ENCODE measurements at regions not wholly inside any gene's neighbourhood (a gene's known extent, or its start where the extent isn't known, plus 50 kb on each side); places are given as distances from the start of the nearest gene placed in this dataset.

DNA sequence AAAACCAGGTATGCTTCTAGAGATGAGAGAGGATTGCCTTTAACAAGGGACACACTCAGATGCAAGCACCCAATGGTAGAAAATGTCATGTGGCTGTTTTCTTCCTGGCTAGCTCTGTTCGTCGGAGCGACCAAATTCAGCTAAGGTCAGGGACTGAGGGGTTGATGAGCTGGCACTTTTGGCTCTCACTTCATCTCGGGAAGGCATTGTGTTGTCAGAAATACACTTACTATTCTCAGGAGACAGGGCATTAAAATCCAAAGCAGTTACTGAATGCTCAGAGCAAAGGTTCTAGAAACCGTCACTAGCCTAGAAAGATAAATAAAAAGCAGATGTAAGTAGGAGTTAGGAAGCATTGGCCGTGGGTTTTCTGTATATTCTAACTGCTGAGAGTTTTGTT is 275.7 kb upstream of the SSTR1 start:
- Histone ChIP-seq H3K27ac (ENCODE audit: insufficient read depth, low read depth, low read length, poor library complexity, severe bottlenecking) (no peak overlapping the region), H3K4me1 (ENCODE audit: control insufficient read depth, insufficient read depth, low read length) (no peaks in the 10 kb centered on the region), H3K36me3 (ENCODE audit: control insufficient read depth, insufficient read depth, low read length) (no peaks in the 10 kb centered on the region), H3K4me3 (ENCODE audit: insufficient read depth, low read depth, low read length) (no peak overlapping the region), H3K9me3 (ENCODE audit: control insufficient read depth, low read length) (no peaks in the 10 kb centered on the region), H3K27me3 (ENCODE audit: control insufficient read depth, insufficient read depth, low read length, poor library complexity, severe bottlenecking) (no peaks in the 10 kb centered on the region)
- WGBS, 2 experiments = 88 to 91% methylated on average over 5 to 6 of the region's 6 CpGs

GRCh38 chr14:37932481-37932880 is 275.2 kb upstream of the SSTR1 start:
- H3K27ac ChIP-seq (ENCODE audit: insufficient read depth, low read depth, low read length, poor library complexity, severe bottlenecking) = no peak overlapping the region
- H3K36me3 ChIP-seq (ENCODE audit: control insufficient read depth, insufficient read depth, low read length) = no peaks in the 10 kb centered on the region
- no peaks in the 10 kb centered on the region for H3K4me1 ChIP-seq (ENCODE audit: control insufficient read depth, insufficient read depth, low read length)
- H3K27me3 ChIP-seq (ENCODE audit: control insufficient read depth, insufficient read depth, low read length, poor library complexity, severe bottlenecking) = no peaks in the 10 kb centered on the region
- H3K9me3 ChIP-seq (ENCODE audit: control insufficient read depth, low read length) = no peaks in the 10 kb centered on the region
- 93 to 96% methylated on average over 4 to 5 of the region's 5 CpGs for WGBS, 2 experiments
- H3K4me3 ChIP-seq (ENCODE audit: insufficient read depth, low read depth, low read length) = no peak overlapping the region

GRCh38 chr14:37936971-37937370 is 270.7 kb upstream of the SSTR1 start:
- Histone ChIP-seq H3K9me3 (ENCODE audit: control insufficient read depth, low read length) (no peaks in the 10 kb centered on the region), H3K27me3 (ENCODE audit: control insufficient read depth, insufficient read depth, low read length, poor library complexity, severe bottlenecking) (no peaks in the 10 kb centered on the region), H3K27ac (ENCODE audit: insufficient read depth, low read depth, low read length, poor library complexity, severe bottlenecking) (no peak overlapping the region), H3K36me3 (ENCODE audit: control insufficient read depth, insufficient read depth, low read length) (no peaks in the 10 kb centered on the region), H3K4me1 (ENCODE audit: control insufficient read depth, insufficient read depth, low read length) (no peaks in the 10 kb centered on the region), H3K4me3 (ENCODE audit: insufficient read depth, low read depth, low read length) (no peak overlapping the region)
- WGBS, 2 experiments = 85 to 93% methylated on average over 2 of the region's 2 CpGs

DNA sequence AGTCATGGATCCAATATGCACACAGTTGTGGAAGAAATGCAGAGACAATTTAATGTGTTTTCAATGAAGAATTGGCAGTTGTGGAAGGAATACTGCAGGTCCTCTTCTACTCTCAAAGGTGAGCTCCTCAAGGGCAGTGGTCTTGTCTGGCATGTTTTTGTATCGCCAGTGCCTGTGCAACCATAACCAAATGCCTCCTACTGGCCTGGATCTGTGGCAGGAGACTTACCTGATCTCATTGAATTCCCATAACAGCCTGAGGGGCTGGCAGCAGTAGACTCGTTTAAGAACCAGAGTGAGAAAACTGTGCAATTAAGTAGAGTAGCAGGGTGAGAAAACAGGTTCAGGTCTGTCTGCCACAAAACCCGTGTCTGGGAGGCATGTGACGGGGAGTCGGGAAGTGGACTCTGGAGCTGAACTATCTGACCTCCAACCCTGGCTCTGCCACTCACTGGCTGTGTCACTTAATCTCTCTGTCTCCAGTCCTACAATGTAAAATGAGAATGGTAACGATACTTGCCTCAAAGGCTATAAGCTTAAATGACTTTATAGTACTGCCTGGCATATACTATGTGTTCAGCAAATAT is 268.2 kb upstream of the SSTR1 start:
- no peak overlapping the region for H3K4me3 ChIP-seq (ENCODE audit: insufficient read depth, low read depth, low read length)
- H3K36me3 ChIP-seq (ENCODE audit: control insufficient read depth, insufficient read depth, low read length) = no peaks in the 10 kb centered on the region
- no peaks in the 10 kb centered on the region for H3K27me3 ChIP-seq (ENCODE audit: control insufficient read depth, insufficient read depth, low read length, poor library complexity, severe bottlenecking)
- H3K27ac ChIP-seq (ENCODE audit: insufficient read depth, low read depth, low read length, poor library complexity, severe bottlenecking) = no peak overlapping the region
- no peaks in the 10 kb centered on the region for H3K9me3 ChIP-seq (ENCODE audit: control insufficient read depth, low read length)
- no peaks in the 10 kb centered on the region for H3K4me1 ChIP-seq (ENCODE audit: control insufficient read depth, insufficient read depth, low read length)
- WGBS, 2 experiments = 93 to 96% methylated on average over 6 of the region's 6 CpGs

- no peaks in the 10 kb centered on the region for H3K36me3 ChIP-seq (ENCODE audit: control insufficient read depth, insufficient read depth, low read length)
- WGBS, 2 experiments = 92 to 97% methylated on average over 3 of the region's 3 CpGs
- no peak overlapping the region for H3K4me3 ChIP-seq (ENCODE audit: insufficient read depth, low read depth, low read length)
- H3K27me3 ChIP-seq (ENCODE audit: control insufficient read depth, insufficient read depth, low read length, poor library complexity, severe bottlenecking) = no peaks in the 10 kb centered on the region
- H3K9me3 ChIP-seq (ENCODE audit: control insufficient read depth, low read length) = no peaks in the 10 kb centered on the region
- H3K27ac ChIP-seq (ENCODE audit: insufficient read depth, low read depth, low read length, poor library complexity, severe bottlenecking) = no peak overlapping the region
- H3K4me1 ChIP-seq (ENCODE audit: control insufficient read depth, insufficient read depth, low read length) = no peaks in the 10 kb centered on the region
Observed at GRCh38 chr14:37945959-37946358, 261.7 kb upstream of the SSTR1 start.

- Histone ChIP-seq H3K4me1 (ENCODE audit: control insufficient read depth, insufficient read depth, low read length) (no peaks in the 10 kb centered on the region), H3K4me3 (ENCODE audit: insufficient read depth, low read depth, low read length) (no peak overlapping the region), H3K9me3 (ENCODE audit: control insufficient read depth, low read length) (no peaks in the 10 kb centered on the region), H3K27me3 (ENCODE audit: control insufficient read depth, insufficient read depth, low read length, poor library complexity, severe bottlenecking) (no peaks in the 10 kb centered on the region), H3K27ac (ENCODE audit: insufficient read depth, low read depth, low read length, poor library complexity, severe bottlenecking) (no peak overlapping the region), H3K36me3 (ENCODE audit: control insufficient read depth, insufficient read depth, low read length) (no peaks in the 10 kb centered on the region)
- 94 to 100% methylated on average over 1 of the region's 1 CpG for WGBS, 2 experiments
Observed at GRCh38 chr14:37946819-37947218, 260.9 kb upstream of the SSTR1 start.

- WGBS, 2 experiments = 71 to 100% methylated on average over 2 to 4 of the region's 4 CpGs
- no peak overlapping the region for H3K4me3 ChIP-seq (ENCODE audit: insufficient read depth, low read depth, low read length)
- no peak overlapping the region for H3K27ac ChIP-seq (ENCODE audit: insufficient read depth, low read depth, low read length, poor library complexity, severe bottlenecking)
- H3K4me1 ChIP-seq (ENCODE audit: control insufficient read depth, insufficient read depth, low read length) = no peaks in the 10 kb centered on the region
- no peaks in the 10 kb centered on the region for H3K27me3 ChIP-seq (ENCODE audit: control insufficient read depth, insufficient read depth, low read length, poor library complexity, severe bottlenecking)
- H3K36me3 ChIP-seq (ENCODE audit: control insufficient read depth, insufficient read depth, low read length) = no peaks in the 10 kb centered on the region
- no peaks in the 10 kb centered on the region for H3K9me3 ChIP-seq (ENCODE audit: control insufficient read depth, low read length)
Observed at GRCh38 chr14:37948266-37948665, 259.4 kb upstream of the SSTR1 start.

DNA sequence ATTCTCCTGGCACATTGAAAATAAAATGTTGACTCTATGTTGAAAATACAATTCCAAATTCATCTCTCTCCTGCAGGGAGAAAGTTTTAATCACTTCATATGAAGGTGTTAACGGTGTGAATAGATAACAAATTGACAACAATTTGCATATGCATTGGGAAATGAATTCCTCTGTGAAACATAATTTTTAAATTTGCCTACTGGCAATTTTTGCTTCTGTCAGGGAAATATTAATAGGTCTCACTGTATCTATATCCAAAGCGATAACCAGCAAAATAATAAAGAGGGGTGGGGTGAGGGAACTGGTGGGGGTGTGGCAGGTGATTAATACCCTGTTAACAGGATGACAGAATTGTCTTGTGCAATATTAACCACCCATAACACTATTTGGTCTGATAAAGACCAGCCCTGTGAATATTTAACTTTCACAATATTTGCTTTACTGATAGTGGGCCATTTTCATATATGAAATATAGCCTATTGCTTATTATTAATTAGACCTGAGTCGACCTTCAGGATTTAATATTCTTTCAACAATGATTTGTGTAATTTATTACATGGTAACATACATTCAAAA is 239.0 kb upstream of the SSTR1 start:
- Histone ChIP-seq H3K4me3 (ENCODE audit: insufficient read depth, low read depth, low read length) (no peak overlapping the region), H3K4me1 (ENCODE audit: control insufficient read depth, insufficient read depth, low read length) (no peaks in the 10 kb centered on the region), H3K9me3 (ENCODE audit: control insufficient read depth, low read length) (no peaks in the 10 kb centered on the region), H3K27me3 (ENCODE audit: control insufficient read depth, insufficient read depth, low read length, poor library complexity, severe bottlenecking) (no peaks in the 10 kb centered on the region), H3K36me3 (ENCODE audit: control insufficient read depth, insufficient read depth, low read length) (no peaks in the 10 kb centered on the region), H3K27ac (ENCODE audit: insufficient read depth, low read depth, low read length, poor library complexity, severe bottlenecking) (no peak overlapping the region)
- 93 to 100% methylated on average over 2 of the region's 3 CpGs for WGBS, 2 experiments

DNA sequence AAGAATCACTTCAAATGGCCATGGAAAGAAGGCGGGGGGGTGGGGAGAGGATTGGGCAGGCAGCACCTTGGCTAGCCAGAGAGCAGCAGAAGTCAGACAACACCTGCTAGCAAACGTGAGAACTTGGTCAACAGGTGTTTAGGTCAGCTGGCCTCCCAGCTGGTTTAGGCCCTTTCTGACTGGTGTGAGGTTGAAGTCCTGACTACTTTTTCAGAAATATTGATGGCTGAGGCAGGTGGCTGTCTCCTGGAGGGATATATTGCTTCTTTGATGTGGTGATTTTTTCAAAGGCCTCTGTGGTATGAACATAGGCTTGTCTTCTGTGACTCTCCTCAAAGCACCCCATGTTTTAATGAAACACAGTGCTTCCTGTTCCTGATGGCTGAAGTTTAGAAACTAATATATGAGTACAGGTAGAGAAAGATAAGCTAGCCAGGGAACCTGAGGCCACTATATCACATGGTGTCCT is 238.2 kb upstream of the SSTR1 start:
- Histone ChIP-seq H3K4me1 (ENCODE audit: control insufficient read depth, insufficient read depth, low read length) (no peaks in the 10 kb centered on the region), H3K4me3 (ENCODE audit: insufficient read depth, low read depth, low read length) (no peak overlapping the region), H3K36me3 (ENCODE audit: control insufficient read depth, insufficient read depth, low read length) (no peaks in the 10 kb centered on the region), H3K27ac (ENCODE audit: insufficient read depth, low read depth, low read length, poor library complexity, severe bottlenecking) (no peak overlapping the region), H3K9me3 (ENCODE audit: control insufficient read depth, low read length) (no peaks in the 10 kb centered on the region), H3K27me3 (ENCODE audit: control insufficient read depth, insufficient read depth, low read length, poor library complexity, severe bottlenecking) (no peaks in the 10 kb centered on the region)
- WGBS, 2 experiments = 87 to 88% methylated on average over 2 of the region's 2 CpGs

DNA sequence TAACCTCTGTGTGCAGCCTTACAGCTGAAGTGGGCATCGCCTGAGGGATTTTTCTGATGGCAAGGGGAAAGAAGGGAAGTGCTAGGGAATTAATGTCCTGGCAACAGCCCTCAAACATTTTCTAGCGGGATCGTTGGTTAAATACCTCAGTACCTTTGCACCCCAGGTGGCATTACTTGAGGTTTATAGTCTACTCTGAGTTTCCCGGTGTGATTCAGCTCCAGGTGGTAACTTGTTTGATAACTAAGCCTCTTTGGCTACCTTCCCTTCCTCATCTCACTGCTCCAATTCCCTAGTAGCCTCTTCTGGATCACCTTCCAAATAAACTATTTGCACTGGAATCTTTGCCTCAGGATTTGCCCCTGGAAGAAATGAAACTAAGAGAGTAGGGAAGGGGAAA is 237.0 kb upstream of the SSTR1 start:
- no peaks in the 10 kb centered on the region for H3K9me3 ChIP-seq (ENCODE audit: control insufficient read depth, low read length)
- H3K4me3 ChIP-seq (ENCODE audit: insufficient read depth, low read depth, low read length) = no peak overlapping the region
- no peaks in the 10 kb centered on the region for H3K4me1 ChIP-seq (ENCODE audit: control insufficient read depth, insufficient read depth, low read length)
- no peak overlapping the region for H3K27ac ChIP-seq (ENCODE audit: insufficient read depth, low read depth, low read length, poor library complexity, severe bottlenecking)
- no peaks in the 10 kb centered on the region for H3K27me3 ChIP-seq (ENCODE audit: control insufficient read depth, insufficient read depth, low read length, poor library complexity, severe bottlenecking)
- WGBS, 2 experiments = 88 to 91% methylated on average over 4 of the region's 4 CpGs
- no peaks in the 10 kb centered on the region for H3K36me3 ChIP-seq (ENCODE audit: control insufficient read depth, insufficient read depth, low read length)
